GM12872 (cell line): ENCODE measurements at regions not wholly inside any gene's neighbourhood (a gene's known extent, or its start where the extent isn't known, plus 50 kb on each side); places are given as distances from the start of the nearest gene placed in this dataset.

ENCODE experiments used
- TF ChIP-seq, protein P1 (sequence below): IDR thresholded peaks from 3 replicates; pipeline ENCODE4 v1.5.1; 2011; ENCODE audit warnings: low read depth, mild to moderate bottlenecking, low read length, moderate library complexity; ENCODE audit not compliant: insufficient read depth

DNA sequence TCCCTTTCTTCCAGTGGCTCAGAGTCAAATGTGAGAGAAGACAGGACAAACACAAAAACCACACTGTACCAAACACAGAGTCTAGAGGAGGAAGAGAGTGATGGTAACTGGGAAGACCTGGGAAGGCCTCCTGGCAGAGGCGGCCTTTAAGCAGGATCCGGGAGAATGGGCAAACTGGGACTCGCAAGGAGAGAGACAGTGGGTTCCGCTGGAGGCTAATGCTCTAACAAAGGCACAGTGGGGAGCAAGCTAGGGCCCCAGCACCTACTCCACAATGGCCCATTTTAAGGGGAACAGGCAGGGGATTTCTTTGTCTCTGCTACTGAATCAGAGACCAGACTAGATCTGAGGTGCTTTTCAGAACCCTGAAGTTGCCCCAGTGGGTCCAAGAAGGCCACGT is 81.4 kb upstream of the HES1 start:
- TF ChIP-seq, protein P1, sequence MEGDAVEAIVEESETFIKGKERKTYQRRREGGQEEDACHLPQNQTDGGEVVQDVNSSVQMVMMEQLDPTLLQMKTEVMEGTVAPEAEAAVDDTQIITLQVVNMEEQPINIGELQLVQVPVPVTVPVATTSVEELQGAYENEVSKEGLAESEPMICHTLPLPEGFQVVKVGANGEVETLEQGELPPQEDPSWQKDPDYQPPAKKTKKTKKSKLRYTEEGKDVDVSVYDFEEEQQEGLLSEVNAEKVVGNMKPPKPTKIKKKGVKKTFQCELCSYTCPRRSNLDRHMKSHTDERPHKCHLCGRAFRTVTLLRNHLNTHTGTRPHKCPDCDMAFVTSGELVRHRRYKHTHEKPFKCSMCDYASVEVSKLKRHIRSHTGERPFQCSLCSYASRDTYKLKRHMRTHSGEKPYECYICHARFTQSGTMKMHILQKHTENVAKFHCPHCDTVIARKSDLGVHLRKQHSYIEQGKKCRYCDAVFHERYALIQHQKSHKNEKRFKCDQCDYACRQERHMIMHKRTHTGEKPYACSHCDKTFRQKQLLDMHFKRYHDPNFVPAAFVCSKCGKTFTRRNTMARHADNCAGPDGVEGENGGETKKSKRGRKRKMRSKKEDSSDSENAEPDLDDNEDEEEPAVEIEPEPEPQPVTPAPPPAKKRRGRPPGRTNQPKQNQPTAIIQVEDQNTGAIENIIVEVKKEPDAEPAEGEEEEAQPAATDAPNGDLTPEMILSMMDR = no peak

DNA sequence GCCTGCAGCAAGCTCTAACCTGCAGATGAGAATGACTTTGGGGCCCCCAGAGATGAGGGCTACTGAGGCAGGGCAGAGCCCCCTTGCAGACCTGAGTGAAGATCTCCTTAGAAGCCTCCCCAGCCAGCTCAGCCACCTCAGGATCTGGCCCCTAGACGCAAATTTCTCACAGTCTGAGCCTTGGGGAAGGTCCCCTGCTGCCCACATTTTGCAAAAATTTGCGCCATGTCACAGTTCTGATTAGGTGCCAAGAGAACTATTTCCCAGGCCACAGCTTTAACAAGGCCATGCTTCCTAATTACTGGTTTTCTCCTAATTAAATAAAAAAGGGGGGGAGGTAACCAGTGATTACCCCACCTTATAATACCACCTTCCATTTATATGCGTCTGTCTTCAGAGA is 81.0 kb upstream of the HES1 start:
- TF ChIP-seq, protein P1 = no peak

DNA sequence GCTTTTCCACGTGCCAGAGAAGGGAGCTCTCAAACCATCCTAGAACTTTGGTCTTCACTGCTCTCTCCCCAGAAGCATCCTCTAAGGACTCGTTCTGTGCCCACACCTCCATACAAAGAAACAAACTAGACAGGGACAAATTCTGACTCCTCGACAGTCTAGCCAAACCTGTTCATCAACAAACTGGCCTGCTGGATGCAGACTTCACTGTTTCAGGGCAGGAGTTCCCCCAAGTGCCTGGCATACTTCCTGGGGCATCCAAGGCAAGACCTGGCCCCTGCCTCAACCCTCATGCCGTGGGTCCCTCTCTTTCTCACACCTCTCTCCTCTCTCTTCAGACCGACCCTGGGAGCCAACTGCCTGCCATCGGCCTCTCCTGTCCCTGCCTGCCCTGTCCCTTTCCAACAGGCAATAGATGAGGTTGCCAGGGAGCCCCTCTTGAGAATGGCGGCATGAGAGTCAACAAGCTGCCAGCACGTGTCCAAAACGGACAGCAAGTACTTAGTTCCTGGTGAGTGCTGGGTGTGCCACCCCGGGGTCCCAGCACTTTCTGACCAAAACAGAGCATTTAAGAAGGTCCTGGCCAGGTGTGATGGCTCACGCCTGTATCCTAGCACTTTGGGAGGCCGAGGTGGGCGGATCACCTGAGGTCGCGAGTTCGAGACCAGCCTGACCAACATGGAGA is 79.1 kb upstream of the HES1 start:
- TF ChIP-seq, protein P1 = no peak

DNA sequence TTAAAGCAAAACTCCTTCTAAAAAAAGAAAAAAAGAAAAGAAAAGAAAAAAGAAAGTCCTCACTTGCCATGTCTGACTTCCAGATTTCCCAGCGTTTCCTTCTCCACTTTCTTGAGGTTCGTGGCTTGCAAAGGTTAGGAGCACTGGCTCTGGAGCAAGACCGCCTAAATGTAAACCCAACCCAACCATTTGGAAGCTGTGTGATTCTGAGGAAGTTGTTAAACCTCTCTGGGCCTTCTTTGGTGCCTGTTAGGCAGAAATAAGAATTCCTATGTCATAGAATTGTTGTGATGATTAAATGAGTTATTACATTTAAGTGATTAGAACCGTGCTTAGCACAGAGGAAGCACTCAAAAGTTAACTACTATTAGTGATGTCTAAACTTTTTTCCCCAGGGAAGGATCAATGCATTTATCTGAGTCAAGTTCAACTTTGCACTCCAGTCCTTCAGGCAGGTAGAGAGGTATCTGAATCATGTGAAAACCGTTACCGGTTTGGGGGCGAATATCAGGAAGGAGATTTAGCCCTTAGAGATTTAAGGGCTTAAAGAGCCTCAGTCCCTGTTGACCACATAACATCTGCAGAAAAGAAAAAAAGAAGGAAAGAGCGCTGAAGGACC is 78.3 kb upstream of the HES1 start:
- TF ChIP-seq, protein P1 = no peak

DNA sequence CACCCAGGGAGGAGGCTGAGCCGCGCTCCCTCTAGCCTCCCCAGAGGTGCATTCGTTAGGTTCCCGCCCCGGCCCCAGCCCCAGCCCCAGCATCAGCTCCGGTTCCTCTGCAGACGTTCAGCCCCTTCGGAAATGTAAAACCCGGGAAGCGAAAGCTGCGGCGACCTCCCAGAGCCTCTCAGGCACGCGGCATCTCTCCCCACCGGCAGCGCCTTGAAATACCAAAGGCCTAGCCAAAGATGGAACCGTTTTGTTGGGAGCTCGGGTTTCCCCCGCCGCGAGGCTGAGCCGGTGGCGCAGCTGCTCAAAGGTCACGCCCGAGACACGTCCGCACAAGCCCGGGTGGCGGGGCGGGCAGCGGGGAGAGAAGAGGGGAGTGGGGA is 77.8 kb upstream of the HES1 start:
- TF ChIP-seq, protein P1 = no peak

DNA sequence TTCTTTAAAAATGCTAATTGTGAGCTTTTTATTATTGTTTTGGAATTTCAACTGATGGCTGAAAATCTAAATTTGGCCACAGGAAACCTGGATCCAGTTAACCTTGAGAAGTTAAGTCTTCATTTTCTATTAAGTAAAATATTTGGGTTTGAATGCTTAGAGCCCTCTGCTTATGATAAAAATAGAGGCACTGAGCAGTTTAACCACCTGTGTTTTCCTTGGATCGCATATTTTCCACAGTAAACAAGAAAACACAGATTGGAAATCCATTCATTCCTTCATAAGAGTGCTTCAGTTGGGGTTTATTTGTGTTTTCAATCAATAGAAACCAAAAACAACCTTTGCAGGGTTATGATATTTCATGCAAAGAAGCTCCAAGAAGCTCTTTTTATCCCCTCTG is 77.2 kb upstream of the HES1 start:
- TF ChIP-seq, protein P1 = no peak

DNA sequence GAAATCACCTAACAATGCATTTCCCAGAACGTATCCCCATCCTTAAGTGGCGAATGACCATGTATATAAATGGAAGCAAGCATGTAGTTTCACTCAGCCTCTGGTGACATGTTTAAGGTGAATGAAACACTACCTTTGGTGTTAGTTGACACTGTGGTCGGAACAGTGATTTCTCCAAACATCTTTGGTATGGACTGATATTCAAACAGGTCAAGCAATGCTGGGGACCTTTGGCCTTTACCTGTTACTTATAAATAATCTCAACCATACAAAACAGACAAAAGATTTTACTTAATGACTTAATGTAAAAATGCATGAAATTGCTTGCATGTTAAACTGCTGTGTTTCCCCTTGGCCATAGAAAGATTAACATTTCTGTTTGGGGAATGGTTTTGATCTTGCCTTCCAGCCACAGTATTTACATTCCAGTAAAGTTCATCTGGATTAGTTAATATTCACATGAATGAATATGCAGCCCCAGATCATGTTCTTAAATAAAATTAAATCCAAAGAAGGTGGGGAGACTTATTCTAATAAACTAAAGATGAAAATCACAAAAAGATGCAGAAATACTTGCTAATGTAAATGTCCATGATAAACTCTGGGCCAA is 74.4 kb upstream of the HES1 start:
- TF ChIP-seq, protein P1 = no peak
